GM12878 (cell line): ENCODE measurements at regions not wholly inside any gene's neighbourhood (a gene's known extent, or its start where the extent isn't known, plus 50 kb on each side); places are given as distances from the start of the nearest gene placed in this dataset.

ENCODE experiments used
- ATAC-seq: fragments of 200-7000 bp; cut with Tn5 transposase; 3 replicates; pipeline ENCODE4 v1.9.1; 2020; ENCODE audit warnings: mild to moderate bottlenecking, moderate library complexity
- BruUV-seq: library from RNA; stranded (reverse); fragments of 400-500 nt; replicated peaks from 2 replicates; lab custom pipeline; 2021; lab: Mats Ljungman, UMichigan
- CTCF ChIA-PET: fragments of 300-600 bp; sonication (Branson Sonifier 250); formaldehyde crosslinking; extraction: SDS; loops from one replicate; lab custom pipeline; 2021; ENCODE audit warnings: inconsistent platforms; lab: Yijun Ruan, JAX
- POLR2A ChIA-PET: fragments of 350-600 bp; formaldehyde crosslinking; extraction: SDS; loops from one replicate; lab custom pipeline; 2021; ENCODE audit warnings: inconsistent platforms; lab: Charles Lee
- RAD21 ChIA-PET: fragments of 300-600 bp; sonication (Branson Sonifier 250); formaldehyde crosslinking; loops from one replicate; lab custom pipeline; 2023; ENCODE audit warnings: antibody characterized with exemption; ENCODE audit not compliant: unreplicated experiment; lab: Charles Lee
- SMC1A ChIA-PET: fragments of 300-600 bp; sonication (Branson Sonifier 250); formaldehyde crosslinking; loops from one replicate; lab custom pipeline; 2023; ENCODE audit not compliant: unreplicated experiment, uncharacterized antibody; lab: Charles Lee
- DNase-seq: peaks from one replicate; pipeline ENCODE4 v3.0.0-alpha.2; 2011; ENCODE audit warnings: low read depth, low spot score
- FAIRE-seq: peaks from 3 replicates; lab custom pipeline; 2011; peaks lifted over from hg19 to GRCh38; lab: Jason Lieb, UNC
- H2AFZ ChIP-seq: 2 replicates; pipeline ENCODE4 v1.6.0; 2011; ENCODE audit warnings: low read depth, low read length, control low read depth; ENCODE audit not compliant: control insufficient read depth
- H3K27ac ChIP-seq: 2 replicates; pipeline ENCODE4 v1.5.1; 2011; ENCODE audit warnings: control low read depth; ENCODE audit not compliant: control insufficient read depth, insufficient read depth
- H3K27me3 ChIP-seq, 2 experiments: replicated peaks in 1 of 2; 2 replicates each; pipeline versions ENCODE4 v1.6.0 to v1.6.1; 2011; ENCODE audit warnings: low read length in 1 of 2; ENCODE audit not compliant: control insufficient read depth in 2 of 2, insufficient read depth in 2 of 2
- H3K36me3 ChIP-seq, 2 experiments: 2 replicates each; pipeline ENCODE4 v1.5.1; 2011; ENCODE audit warnings: low read length in 1 of 2; ENCODE audit not compliant: control insufficient read depth in 2 of 2, insufficient read depth in 2 of 2
- H3K4me1 ChIP-seq: 2 replicates; pipeline ENCODE4 v1.6.1; 2011; ENCODE audit warnings: mild to moderate bottlenecking, low read length, moderate library complexity, mixed read lengths; ENCODE audit not compliant: control insufficient read depth, insufficient read depth
- H3K4me2 ChIP-seq: 2 replicates; pipeline ENCODE4 v1.6.0; 2011; ENCODE audit warnings: control low read depth; ENCODE audit not compliant: control insufficient read depth, insufficient read depth
- H3K4me3 ChIP-seq: fragments of 200-600 bp; sonication (generic); 2 replicates; pipeline ENCODE4 v1.5.1; 2016
- H3K79me2 ChIP-seq: 2 replicates; pipeline ENCODE4 v1.6.0; 2011; ENCODE audit warnings: low read length; ENCODE audit not compliant: control insufficient read depth, insufficient read depth
- H3K9ac ChIP-seq: 2 replicates; pipeline ENCODE4 v1.8.0; 2011; ENCODE audit warnings: low read length, control low read depth, mixed read lengths; ENCODE audit not compliant: control insufficient read depth, insufficient read depth
- H3K9me3 ChIP-seq: replicated peaks from 3 replicates; pipeline ENCODE4 v1.5.1; 2011; ENCODE audit warnings: mild to moderate bottlenecking, low read length; ENCODE audit not compliant: control insufficient read depth, insufficient read depth
- H4K20me1 ChIP-seq: 2 replicates; pipeline ENCODE4 v1.6.0; 2011; ENCODE audit not compliant: control insufficient read depth, insufficient read depth
- ATF7 ChIP-seq: fragments of 450-650 bp; IDR thresholded peaks from 2 replicates; pipeline ENCODE4 v1.6.1; 2016; ENCODE audit warnings: low read depth, mild to moderate bottlenecking
- CREM ChIP-seq: IDR thresholded peaks from 2 replicates; pipeline ENCODE4 v1.6.1; 2014; ENCODE audit warnings: antibody characterized with exemption, low read depth
- ESRRA ChIP-seq: IDR thresholded peaks from 2 replicates; pipeline ENCODE4 v1.6.1; 2012; ENCODE audit warnings: mild to moderate bottlenecking, low read length, improper control_type of control experiment
- HSF1 ChIP-seq: fragments of 150-350 bp; IDR thresholded peaks from 2 replicates; pipeline ENCODE4 v1.6.1; 2014; ENCODE audit warnings: mild to moderate bottlenecking, low read depth, low read length
- RAD21 ChIP-seq: IDR thresholded peaks from 2 replicates; pipeline ENCODE4 v1.6.1; 2011; ENCODE audit warnings: mild to moderate bottlenecking, low read depth, low read length, moderate library complexity; ENCODE audit not compliant: insufficient read depth
- SREBF2 ChIP-seq: IDR thresholded peaks from 2 replicates; pipeline ENCODE4 v1.6.1; 2012; ENCODE audit warnings: mild to moderate bottlenecking, low read length
- ZNF207 ChIP-seq: fragments of 450-650 bp; IDR thresholded peaks from 2 replicates; pipeline ENCODE4 v1.6.1; 2014; ENCODE audit warnings: antibody characterized with exemption, mild to moderate bottlenecking, borderline replicate concordance
- ZZZ3 ChIP-seq: IDR thresholded peaks from 2 replicates; pipeline ENCODE4 v1.6.1; 2011; ENCODE audit warnings: low read depth; ENCODE audit not compliant: control insufficient read depth, insufficient read length
- WGBS: methylation state at CpG from one replicate; pipeline ENCODE4 v1.1.6; 2016; ENCODE audit warnings: low lambda C conversion rate; ENCODE audit not compliant: insufficient replicate concordance, insufficient coverage; ENCODE audit errors: missing lambda C conversion rate; 5-methylcytosine and 5-hydroxymethylcytosine counted together
- in situ Hi-C: fragments of 300-500 bp; cut with MboI; formaldehyde crosslinking; loops from 9 replicates; pipeline ENCODE4 v1.14.3; 2018; ENCODE audit warnings: mixed read lengths
- intact Hi-C: fragments of 100-400 bp; cut with micrococcal nuclease; formaldehyde crosslinking; loops from one replicate; pipeline ENCODE4 v1.14.2; 2022; ENCODE audit not compliant: unreplicated experiment
- TF ChIP-seq, protein P1 (sequence below): fragments of 450-650 bp; IDR thresholded peaks from 2 replicates; pipeline ENCODE4 v1.6.1; 2017; ENCODE audit warnings: antibody characterized with exemption, mild to moderate bottlenecking, moderate library complexity
- TF ChIP-seq, protein P2 (sequence below): IDR thresholded peaks from 2 replicates; pipeline ENCODE4 v1.6.1; 2011; ENCODE audit warnings: mild to moderate bottlenecking, low read depth, low read length, moderate library complexity; ENCODE audit not compliant: insufficient replicate concordance

DNA sequence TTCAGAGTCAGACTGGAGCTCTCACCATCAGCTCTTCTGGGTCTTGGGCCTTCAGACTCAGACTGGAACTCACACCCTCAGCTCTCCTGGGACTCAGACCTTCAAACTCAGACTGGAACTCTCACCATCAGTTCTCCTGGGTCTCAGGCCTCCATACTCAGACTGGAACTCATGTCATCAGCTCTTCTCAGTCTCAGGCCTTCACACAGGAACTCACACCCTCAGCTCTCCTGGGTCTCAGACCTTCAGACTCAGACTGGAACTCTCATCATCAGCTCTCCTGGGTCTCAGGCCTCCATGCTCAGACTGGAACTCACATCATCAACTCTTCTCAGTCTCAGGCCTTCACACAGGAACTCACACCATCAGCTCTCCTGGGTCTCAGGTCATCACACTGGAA lies 147.2 kb upstream of the MXRA5 start:
- ChIA-PET RAD21 (no interaction called here), POLR2A (no interaction called here)
- intact Hi-C loops: no loop called here

DNA sequence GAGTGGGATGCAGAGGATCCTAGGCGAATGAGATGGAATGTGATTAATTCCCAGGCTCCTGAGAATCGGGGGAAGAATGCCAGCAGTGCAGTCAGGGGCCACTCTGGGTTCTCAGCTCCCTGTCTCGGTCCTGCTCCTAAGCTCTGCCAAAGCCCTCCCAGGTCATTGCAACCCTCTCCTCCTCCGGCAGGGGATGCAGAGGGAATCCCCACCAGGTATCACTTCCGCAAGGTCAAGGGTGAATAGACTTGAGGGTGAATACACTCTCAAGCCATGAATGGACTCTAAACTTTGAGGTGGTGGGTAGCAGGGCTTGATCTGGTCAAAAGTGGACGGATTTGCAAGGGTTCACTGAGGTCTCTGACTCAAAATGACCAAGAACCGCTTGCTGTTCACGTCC lies 139.3 kb upstream of the MXRA5 start:
- intact Hi-C loops (no loop called here), in situ Hi-C loops (no loop called here)
- no peak; the same call in 2 of the 3 replicates for ATAC-seq
- FAIRE-seq: no peak
- no TSS peak for BruUV-seq
- ChIA-PET POLR2A (no interaction called here), SMC1A (interaction anchor here (0.6 kb wide), 1 partner anchor 288 kb away, joined by 3 read pairs; no protein-coding TSS in a partner anchor), RAD21 (no interaction called here), CTCF (no interaction called here)
- 21% methylated on average over 8 of the region's 8 CpGs for WGBS
- Histone ChIP-seq H3K4me1 (no peaks in the 10 kb centered on the region), H3K4me3 (no peak overlapping the region), H3K9me3 (no peaks in the 10 kb centered on the region), H3K27ac (no peak overlapping the region), H3K79me2 (no peaks in the 10 kb centered on the region), H3K9ac (no peak overlapping the region), H2AFZ (no peak overlapping the region), H3K27me3 (no peaks in the 10 kb centered on the region), H3K36me3 (no peaks in the 10 kb centered on the region), H3K4me2 (no peak overlapping the region), H4K20me1 (no peaks in the 10 kb centered on the region)
- DNase-seq: no peak
- TF ChIP-seq, protein P1, sequence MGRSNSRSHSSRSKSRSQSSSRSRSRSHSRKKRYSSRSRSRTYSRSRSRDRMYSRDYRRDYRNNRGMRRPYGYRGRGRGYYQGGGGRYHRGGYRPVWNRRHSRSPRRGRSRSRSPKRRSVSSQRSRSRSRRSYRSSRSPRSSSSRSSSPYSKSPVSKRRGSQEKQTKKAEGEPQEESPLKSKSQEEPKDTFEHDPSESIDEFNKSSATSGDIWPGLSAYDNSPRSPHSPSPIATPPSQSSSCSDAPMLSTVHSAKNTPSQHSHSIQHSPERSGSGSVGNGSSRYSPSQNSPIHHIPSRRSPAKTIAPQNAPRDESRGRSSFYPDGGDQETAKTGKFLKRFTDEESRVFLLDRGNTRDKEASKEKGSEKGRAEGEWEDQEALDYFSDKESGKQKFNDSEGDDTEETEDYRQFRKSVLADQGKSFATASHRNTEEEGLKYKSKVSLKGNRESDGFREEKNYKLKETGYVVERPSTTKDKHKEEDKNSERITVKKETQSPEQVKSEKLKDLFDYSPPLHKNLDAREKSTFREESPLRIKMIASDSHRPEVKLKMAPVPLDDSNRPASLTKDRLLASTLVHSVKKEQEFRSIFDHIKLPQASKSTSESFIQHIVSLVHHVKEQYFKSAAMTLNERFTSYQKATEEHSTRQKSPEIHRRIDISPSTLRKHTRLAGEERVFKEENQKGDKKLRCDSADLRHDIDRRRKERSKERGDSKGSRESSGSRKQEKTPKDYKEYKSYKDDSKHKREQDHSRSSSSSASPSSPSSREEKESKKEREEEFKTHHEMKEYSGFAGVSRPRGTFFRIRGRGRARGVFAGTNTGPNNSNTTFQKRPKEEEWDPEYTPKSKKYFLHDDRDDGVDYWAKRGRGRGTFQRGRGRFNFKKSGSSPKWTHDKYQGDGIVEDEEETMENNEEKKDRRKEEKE: no peak
- TF ChIP-seq SREBF2: no peak
- no peak for TF ChIP-seq HSF1
- TF ChIP-seq RAD21: no peak
- TF ChIP-seq ZNF207: no peak
- no peak for TF ChIP-seq ESRRA
- no peak for TF ChIP-seq CREM
- no peak for TF ChIP-seq ZZZ3

More for the DNA sequence above, 147.2 kb upstream of the MXRA5 start:
- ATAC-seq (no peak), FAIRE-seq (no peak), DNase-seq (no peak)
- H3K4me2 ChIP-seq: no peak overlapping the region
- no TSS peak for BruUV-seq
- no peaks in the 10 kb centered on the region; the same call in 2 of the 3 replicates for H3K9me3 ChIP-seq
- H3K27me3 ChIP-seq: no peaks in the 10 kb centered on the region
- H4K20me1 ChIP-seq: no peaks in the 10 kb centered on the region
- no peak overlapping the region for H3K4me3 ChIP-seq
- no peaks in the 10 kb centered on the region for H3K4me1 ChIP-seq
- no peak overlapping the region for H2AFZ ChIP-seq
- H3K36me3 ChIP-seq: no peaks in the 10 kb centered on the region
- ChIA-PET CTCF (no interaction called here), SMC1A (no interaction called here)
- no peaks in the 10 kb centered on the region for H3K79me2 ChIP-seq
- H3K9ac ChIP-seq: no peak overlapping the region
- in situ Hi-C loops: no loop called here
- H3K27ac ChIP-seq: no peak overlapping the region
- TF ChIP-seq, protein P2, sequence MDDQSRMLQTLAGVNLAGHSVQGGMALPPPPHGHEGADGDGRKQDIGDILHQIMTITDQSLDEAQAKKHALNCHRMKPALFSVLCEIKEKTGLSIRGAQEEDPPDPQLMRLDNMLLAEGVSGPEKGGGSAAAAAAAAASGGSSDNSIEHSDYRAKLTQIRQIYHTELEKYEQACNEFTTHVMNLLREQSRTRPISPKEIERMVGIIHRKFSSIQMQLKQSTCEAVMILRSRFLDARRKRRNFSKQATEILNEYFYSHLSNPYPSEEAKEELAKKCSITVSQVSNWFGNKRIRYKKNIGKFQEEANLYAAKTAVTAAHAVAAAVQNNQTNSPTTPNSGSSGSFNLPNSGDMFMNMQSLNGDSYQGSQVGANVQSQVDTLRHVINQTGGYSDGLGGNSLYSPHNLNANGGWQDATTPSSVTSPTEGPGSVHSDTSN: no peak
- no peak for TF ChIP-seq ATF7
